ENCODE measurements at regions not wholly inside any gene's neighbourhood (a gene's known extent, or its start where the extent isn't known, plus 50 kb on each side); places are given as distances from the start of the nearest gene placed in this dataset.

- TF ChIP-seq EZH2 (IDR thresholded peaks at IDR 0.05; ENCODE audit: borderline replicate concordance, insufficient read depth, low read depth, low read length, poor library complexity, severe bottlenecking) = no peak
- TF ChIP-seq, protein P1, sequence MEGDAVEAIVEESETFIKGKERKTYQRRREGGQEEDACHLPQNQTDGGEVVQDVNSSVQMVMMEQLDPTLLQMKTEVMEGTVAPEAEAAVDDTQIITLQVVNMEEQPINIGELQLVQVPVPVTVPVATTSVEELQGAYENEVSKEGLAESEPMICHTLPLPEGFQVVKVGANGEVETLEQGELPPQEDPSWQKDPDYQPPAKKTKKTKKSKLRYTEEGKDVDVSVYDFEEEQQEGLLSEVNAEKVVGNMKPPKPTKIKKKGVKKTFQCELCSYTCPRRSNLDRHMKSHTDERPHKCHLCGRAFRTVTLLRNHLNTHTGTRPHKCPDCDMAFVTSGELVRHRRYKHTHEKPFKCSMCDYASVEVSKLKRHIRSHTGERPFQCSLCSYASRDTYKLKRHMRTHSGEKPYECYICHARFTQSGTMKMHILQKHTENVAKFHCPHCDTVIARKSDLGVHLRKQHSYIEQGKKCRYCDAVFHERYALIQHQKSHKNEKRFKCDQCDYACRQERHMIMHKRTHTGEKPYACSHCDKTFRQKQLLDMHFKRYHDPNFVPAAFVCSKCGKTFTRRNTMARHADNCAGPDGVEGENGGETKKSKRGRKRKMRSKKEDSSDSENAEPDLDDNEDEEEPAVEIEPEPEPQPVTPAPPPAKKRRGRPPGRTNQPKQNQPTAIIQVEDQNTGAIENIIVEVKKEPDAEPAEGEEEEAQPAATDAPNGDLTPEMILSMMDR (IDR thresholded peaks at IDR 0.05) = no peak
- ATAC-seq (ENCODE audit: low read depth) (no peak), DNase-seq (no peak)
- Histone ChIP-seq H3K4me3 (ENCODE audit: control extremely low read depth in 1 of 5, extremely low read depth in 1 of 5, insufficient read depth in 1 of 5, low read depth in 2 of 5, low read length in 4 of 5) (no peak overlapping the region), H3K4me1 (ENCODE audit: control insufficient read depth in 2 of 2, insufficient read depth in 2 of 2, low read length in 2 of 2) (no peaks in the 10 kb centered on the region), H3K79me2 (ENCODE audit: control insufficient read depth, insufficient read depth, low read length) (no peaks in the 10 kb centered on the region), H4K20me1 (ENCODE audit: control insufficient read depth, insufficient read depth, low read length, poor library complexity, severe bottlenecking) (no peaks in the 10 kb centered on the region), H3K4me2 (replicated peaks; ENCODE audit: low read depth, low read length, poor library complexity, severe bottlenecking) (no peak overlapping the region), H3K9me3 (ENCODE audit: control extremely low read depth in 1 of 3, control insufficient read depth in 2 of 3, insufficient read depth in 1 of 3, low read length in 2 of 3) (no peaks in the 10 kb centered on the region), H3K9ac (ENCODE audit: low read length) (no peak overlapping the region), H3K36me3 (replicated peaks in 1 of 2; ENCODE audit: control extremely low read depth in 1 of 2, control insufficient read depth in 1 of 2, extremely low read depth in 1 of 2, insufficient read depth in 2 of 2, low read length in 1 of 2) (no peaks in the 10 kb centered on the region), H3K27ac (ENCODE audit: low read length in 2 of 2) (no peak overlapping the region), H3K27me3 (replicated peaks in 1 of 4; ENCODE audit: control extremely low read depth in 1 of 4, control insufficient read depth in 3 of 4, insufficient read depth in 4 of 4, low read length in 3 of 4) (no peaks in the 10 kb centered on the region), H2AFZ (ENCODE audit: insufficient read depth, low read depth, low read length, poor library complexity, severe bottlenecking) (no peak overlapping the region)
- Mint-ChIP-seq H3K27me3 (no peaks in the 10 kb centered on the region), H3K27ac (no peak overlapping the region), H3K4me3 (no peak overlapping the region), H3K9me3 (ENCODE audit: insufficient read depth) (no peaks in the 10 kb centered on the region), H3K4me1 (no peaks in the 10 kb centered on the region)
- 91% methylated on average over 9 of the region's 15 CpGs for WGBS (ENCODE audit: insufficient coverage)
- CTCF ChIA-PET = no interaction called here
- POLR2A ChIA-PET = no interaction called here
- intact Hi-C loops (cut with micrococcal nuclease) = no loop called here
Observed at GRCh38 chr15:53389271-53390037, 370.0 kb downstream of the WDR72 start.

DNA sequence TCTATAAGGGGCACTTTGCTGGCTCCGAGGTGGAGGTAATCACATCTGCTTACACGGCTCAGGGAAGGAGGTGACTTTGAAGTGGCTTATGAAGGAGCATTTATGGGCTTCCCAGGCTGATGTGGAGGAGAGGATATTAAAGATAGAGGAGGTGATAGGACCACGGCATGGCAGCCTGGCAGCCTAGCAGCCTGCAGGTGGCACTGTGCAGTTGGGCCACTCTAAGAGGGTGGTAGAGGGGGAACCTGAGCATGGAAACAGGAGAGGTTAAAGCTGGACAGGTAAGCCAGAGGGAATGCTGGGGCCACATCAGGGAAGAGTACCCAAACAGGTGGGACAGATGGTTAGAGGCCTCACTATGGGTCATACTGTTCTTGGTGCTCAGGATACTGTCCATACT, 375.0 kb downstream of the WDR72 start:
- no peaks in the 10 kb centered on the region for H3K4me1 Mint-ChIP-seq
- ChIA-PET POLR2A (no interaction called here), CTCF (no interaction called here)
- Histone ChIP-seq H2AFZ (ENCODE audit: insufficient read depth, low read depth, low read length, poor library complexity, severe bottlenecking) (no peak overlapping the region), H3K4me2 (replicated peaks; ENCODE audit: low read depth, low read length, poor library complexity, severe bottlenecking) (no peak overlapping the region), H4K20me1 (ENCODE audit: control insufficient read depth, insufficient read depth, low read length, poor library complexity, severe bottlenecking) (no peaks in the 10 kb centered on the region), H3K9me3 (ENCODE audit: control extremely low read depth in 1 of 3, control insufficient read depth in 2 of 3, insufficient read depth in 1 of 3, low read length in 2 of 3) (no peaks in the 10 kb centered on the region), H3K27me3 (replicated peaks in 1 of 4; ENCODE audit: control extremely low read depth in 1 of 4, control insufficient read depth in 3 of 4, insufficient read depth in 4 of 4, low read length in 3 of 4) (no peaks in the 10 kb centered on the region), H3K4me3 (ENCODE audit: control extremely low read depth in 1 of 5, extremely low read depth in 1 of 5, insufficient read depth in 1 of 5, low read depth in 2 of 5, low read length in 4 of 5) (no peak overlapping the region), H3K36me3 (replicated peaks in 1 of 2; ENCODE audit: control extremely low read depth in 1 of 2, control insufficient read depth in 1 of 2, extremely low read depth in 1 of 2, insufficient read depth in 2 of 2, low read length in 1 of 2) (no peaks in the 10 kb centered on the region), H3K4me1 (ENCODE audit: control insufficient read depth in 2 of 2, insufficient read depth in 2 of 2, low read length in 2 of 2) (no peaks in the 10 kb centered on the region), H3K27ac (ENCODE audit: low read length in 2 of 2) (no peak overlapping the region), H3K79me2 (ENCODE audit: control insufficient read depth, insufficient read depth, low read length) (no peaks in the 10 kb centered on the region), H3K9ac (ENCODE audit: low read length) (no peak overlapping the region)
- H3K27me3 Mint-ChIP-seq = no peaks in the 10 kb centered on the region
- ATAC-seq (ENCODE audit: low read depth) = no peak
- DNase-seq = no peak
- intact Hi-C loops (cut with micrococcal nuclease) = no loop called here
- no peak overlapping the region for H3K4me3 Mint-ChIP-seq
- H3K27ac Mint-ChIP-seq = no peak overlapping the region
- 77% methylated on average over 3 of the region's 3 CpGs for WGBS (ENCODE audit: insufficient coverage)
- TF ChIP-seq, protein P1 (IDR thresholded peaks at IDR 0.05) = no peak
- no peak for TF ChIP-seq EZH2 (IDR thresholded peaks at IDR 0.05; ENCODE audit: borderline replicate concordance, insufficient read depth, low read depth, low read length, poor library complexity, severe bottlenecking)
- no peaks in the 10 kb centered on the region for H3K9me3 Mint-ChIP-seq (ENCODE audit: insufficient read depth)

Data from B cell (primary cell).